ENCODE measurements at regions not wholly inside any gene's neighbourhood (a gene's known extent, or its start where the extent isn't known, plus 50 kb on each side); places are given as distances from the start of the nearest gene placed in this dataset.
"Not testable (repeated sequence)": the region's sequence is repeated elsewhere in the genome, so short reads cannot be mapped to it uniquely, and the experiment has no call there.

DNA sequence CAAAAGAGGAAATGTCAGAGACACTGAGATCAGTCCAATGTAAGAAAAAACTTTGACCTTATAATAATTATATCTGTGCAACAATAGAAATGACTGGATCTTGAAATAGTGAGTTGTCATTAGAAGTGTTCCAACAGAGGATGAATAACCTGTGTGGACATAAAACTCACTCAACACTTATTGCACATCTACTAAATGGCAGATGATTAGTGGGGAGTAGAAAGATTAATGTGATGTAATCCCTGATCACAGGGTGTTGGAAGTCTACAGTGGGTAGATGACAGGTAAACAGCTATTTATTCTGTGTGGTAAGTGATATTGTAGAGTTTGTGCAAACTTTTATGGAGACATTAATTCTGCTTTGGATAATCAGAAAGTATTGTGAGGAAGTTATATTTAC lies 177.3 kb upstream of the HMHB1 start:
- TF ChIP-seq CTCF (IDR thresholded peaks at IDR 0.05; ENCODE audit: low read depth, low read length, missing control alignments): no peak
- no peak overlapping the region for H3K4me3 ChIP-seq (ENCODE audit: low read depth, low read length)
- DNase-seq (ENCODE audit: low read depth): no peak
- in situ Hi-C loops (cut with HindIII; ENCODE audit: low sequenced_read_pairs): no loop called here

- in situ Hi-C loops (cut with HindIII; ENCODE audit: low sequenced_read_pairs): no loop called here
- no peak overlapping the region for H3K4me3 ChIP-seq (ENCODE audit: low read depth, low read length)
- no peak for DNase-seq (ENCODE audit: low read depth)
- no peak for TF ChIP-seq CTCF (IDR thresholded peaks at IDR 0.05; ENCODE audit: low read depth, low read length, missing control alignments)
Observed at GRCh38 chr5:143629871-143630659, 181.9 kb upstream of the HMHB1 start.

DNA sequence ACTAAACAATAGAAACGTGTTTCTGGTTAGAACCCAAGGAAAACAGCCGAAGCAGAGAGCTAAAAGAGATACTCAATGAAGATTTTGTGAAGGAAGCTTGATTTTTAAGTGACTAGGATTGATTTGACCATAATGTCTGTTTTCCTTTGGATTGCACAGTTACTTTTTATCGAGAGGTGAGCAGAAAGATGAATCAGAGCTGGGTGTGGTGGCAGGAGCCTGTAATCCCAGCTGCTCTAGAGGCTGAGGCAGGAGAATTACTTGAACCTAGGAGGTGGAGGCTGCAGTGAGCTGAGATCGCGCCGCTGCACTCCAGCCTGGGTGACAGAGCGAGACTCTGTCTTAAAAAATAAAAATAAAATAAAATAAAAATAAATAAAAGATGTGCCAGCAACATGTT lies 186.9 kb upstream of the HMHB1 start:
- DNase-seq (ENCODE audit: low read depth); H3K4me3 ChIP-seq (ENCODE audit: low read depth, low read length); in situ Hi-C loops (cut with HindIII; ENCODE audit: low sequenced_read_pairs): not testable (repeated sequence)

- TF ChIP-seq CTCF (IDR thresholded peaks at IDR 0.05; ENCODE audit: low read depth, low read length, missing control alignments): no peak
- no peak for DNase-seq (ENCODE audit: low read depth)
- in situ Hi-C loops (cut with HindIII; ENCODE audit: low sequenced_read_pairs): no loop called here
- no peak overlapping the region for H3K4me3 ChIP-seq (ENCODE audit: low read depth, low read length)
Observed at GRCh38 chr5:143624465-143624864, 187.5 kb upstream of the HMHB1 start.

GRCh38 chr5:143619040-143619439 lies 192.9 kb upstream of the HMHB1 start:
- in situ Hi-C loops (cut with HindIII; ENCODE audit: low sequenced_read_pairs): no loop called here
- no peak for DNase-seq (ENCODE audit: low read depth)
- no peak overlapping the region for H3K4me3 ChIP-seq (ENCODE audit: low read depth, low read length)
- no peak for TF ChIP-seq CTCF (IDR thresholded peaks at IDR 0.05; ENCODE audit: low read depth, low read length, missing control alignments)

GRCh38 chr5:143618141-143618540 lies 193.8 kb upstream of the HMHB1 start:
- in situ Hi-C loops (cut with HindIII; ENCODE audit: low sequenced_read_pairs): no loop called here
- DNase-seq (ENCODE audit: low read depth): no peak

More at GRCh38 chr5:143618141-143618540, 193.8 kb upstream of the HMHB1 start:
- no peak for TF ChIP-seq CTCF (IDR thresholded peaks at IDR 0.05; ENCODE audit: low read depth, low read length, missing control alignments)
- no peak overlapping the region for H3K4me3 ChIP-seq (ENCODE audit: low read depth, low read length)
